Ovary (tissue), 7 donors: ENCODE measurements at regions not wholly inside any gene's neighbourhood (a gene's known extent, or its start where the extent isn't known, plus 50 kb on each side); places are given as distances from the start of the nearest gene placed in this dataset.

ENCODE experiments used
- DNase-seq, 5 donors: peaks; one replicate each; pipeline ENCODE4 v3.0.0-alpha.2; 2019 to 2020
- H3K27ac ChIP-seq, 2 donors: fragments of 200-600 bp; one replicate each; pipeline versions ENCODE4 v1.5.1 to v1.8.0; 2019 to 2022
- H3K27me3 ChIP-seq: fragments of 200-600 bp; one replicate; pipeline ENCODE4 v1.8.0; 2022
- H3K36me3 ChIP-seq: fragments of 200-600 bp; sonication (generic); one replicate; pipeline ENCODE4 v1.5.1; 2019
- H3K4me1 ChIP-seq: one replicate; pipeline ENCODE4 v1.8.1; 2013; ENCODE audit warnings: mild to moderate bottlenecking, moderate library complexity; ENCODE audit not compliant: insufficient read depth
- H3K4me3 ChIP-seq: fragments of 200-600 bp; sonication (generic); one replicate; pipeline ENCODE4 v1.5.1; 2017
- H3K9me3 ChIP-seq, 2 donors: fragments of 200-600 bp in 1 of 2; sonication (generic) in 1 of 2; one replicate each; pipeline versions ENCODE4 v1.5.1 to v1.8.1; 2013 to 2019; ENCODE audit warnings: mild to moderate bottlenecking in 1 of 2, moderate library complexity in 1 of 2
- EP300 ChIP-seq: sonication (generic); formaldehyde crosslinking; IDR thresholded peaks from one replicate; pipeline ENCODE4 v1.6.1; 2017; ENCODE audit warnings: antibody characterized with exemption
- POLR2A ChIP-seq: fragments of 450-650 bp; IDR thresholded peaks from one replicate; pipeline ENCODE4 v1.6.1; 2017; ENCODE audit warnings: antibody characterized with exemption, mild to moderate bottlenecking, moderate library complexity
- WGBS, 3 donors: extraction: QIAGEN DNeasy Blood & Tissue Kit in 1 of 3; methylation state at CpG; one replicate each; pipeline versions ENCODE4 v1.1.5 to v1.1.7; 2013 to 2017; 5-methylcytosine and 5-hydroxymethylcytosine counted together
- intact Hi-C, 4 donors: fragments of 100-400 bp; cut with DNase I; formaldehyde crosslinking; loops; one replicate each; pipeline versions ENCODE4 v1.11.0 to v1.15.1; 2022 to 2023
- TF ChIP-seq, protein P1 (sequence below), 3 donors: fragments of 450-650 bp in 2 of 3; fragments of 200-600 bp in 1 of 3; IDR thresholded peaks; one replicate each; pipeline versions ENCODE4 v1.5.1 to v1.8.0; 2016 to 2022; ENCODE audit warnings: antibody characterized with exemption in 3 of 3, mild to moderate bottlenecking in 1 of 3
- donor health status: DM: no; HTN: no; CAD: no; lungs with moderate emphysema.
- donor health status: DM: no; HTN: no; CAD: no.
- donor health status: Bipolar disorder and iron deficiency.
- donor health status: DM: no; HTN: no; CAD: no.
- donor health status: DM: yes; HTN: yes; CAD: no.

GRCh38 chr4:13872955-13873354 lies 245.4 kb upstream of the BOD1L1 start:
- no peaks in the 10 kb centered on the region for H3K4me1 ChIP-seq
- H3K36me3 ChIP-seq, result no peaks in the 10 kb centered on the region
- no peak overlapping the region for H3K4me3 ChIP-seq
- no peak overlapping the region for H3K27ac ChIP-seq
- no peaks in the 10 kb centered on the region for H3K27me3 ChIP-seq
- TF ChIP-seq POLR2A (no peak), EP300 (no peak)
- TF ChIP-seq, protein P1, sequence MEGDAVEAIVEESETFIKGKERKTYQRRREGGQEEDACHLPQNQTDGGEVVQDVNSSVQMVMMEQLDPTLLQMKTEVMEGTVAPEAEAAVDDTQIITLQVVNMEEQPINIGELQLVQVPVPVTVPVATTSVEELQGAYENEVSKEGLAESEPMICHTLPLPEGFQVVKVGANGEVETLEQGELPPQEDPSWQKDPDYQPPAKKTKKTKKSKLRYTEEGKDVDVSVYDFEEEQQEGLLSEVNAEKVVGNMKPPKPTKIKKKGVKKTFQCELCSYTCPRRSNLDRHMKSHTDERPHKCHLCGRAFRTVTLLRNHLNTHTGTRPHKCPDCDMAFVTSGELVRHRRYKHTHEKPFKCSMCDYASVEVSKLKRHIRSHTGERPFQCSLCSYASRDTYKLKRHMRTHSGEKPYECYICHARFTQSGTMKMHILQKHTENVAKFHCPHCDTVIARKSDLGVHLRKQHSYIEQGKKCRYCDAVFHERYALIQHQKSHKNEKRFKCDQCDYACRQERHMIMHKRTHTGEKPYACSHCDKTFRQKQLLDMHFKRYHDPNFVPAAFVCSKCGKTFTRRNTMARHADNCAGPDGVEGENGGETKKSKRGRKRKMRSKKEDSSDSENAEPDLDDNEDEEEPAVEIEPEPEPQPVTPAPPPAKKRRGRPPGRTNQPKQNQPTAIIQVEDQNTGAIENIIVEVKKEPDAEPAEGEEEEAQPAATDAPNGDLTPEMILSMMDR (IDR thresholded peaks at IDR 0.05), result no peak
- H3K9me3 ChIP-seq, result no peaks in the 10 kb centered on the region
- 39 to 59% (median 42%) methylated on average over 3 of the region's 3 CpGs for WGBS, 3 donors
- no peak for DNase-seq
- intact Hi-C loops, result no loop called here

DNA sequence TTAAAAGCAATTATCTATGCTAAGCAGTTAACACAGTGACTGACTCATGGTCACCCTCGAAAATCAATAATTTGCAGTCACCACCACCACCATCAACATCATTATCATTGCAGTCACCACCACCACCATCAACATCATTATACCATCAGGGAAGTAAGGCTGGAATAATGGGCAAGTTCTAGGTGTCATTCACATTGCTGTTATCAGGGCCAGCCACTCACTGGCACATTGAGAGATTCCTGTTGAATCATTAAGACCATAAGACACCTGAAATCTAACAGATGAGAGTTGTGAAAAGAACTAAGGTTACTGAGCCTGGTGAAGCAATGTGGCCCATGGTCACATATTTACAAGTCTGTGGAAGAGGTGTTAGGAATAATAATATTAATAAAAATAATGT lies 247.7 kb upstream of the BOD1L1 start:
- no peak overlapping the region for H3K4me3 ChIP-seq
- H3K27me3 ChIP-seq, result no peaks in the 10 kb centered on the region
- H3K4me1 ChIP-seq, result no peaks in the 10 kb centered on the region
- DNase-seq, result no peak
- no peaks in the 10 kb centered on the region for H3K36me3 ChIP-seq
- no peaks in the 10 kb centered on the region for H3K9me3 ChIP-seq
- H3K27ac ChIP-seq, result no peak overlapping the region
- intact Hi-C loops, result loop anchor here in 1 of 4 donors (1.0 kb wide), 1 partner anchor 17 kb away; no protein-coding TSS in a partner anchor
- TF ChIP-seq, protein P1 (IDR thresholded peaks at IDR 0.05), result no peak
- TF ChIP-seq EP300 (no peak), POLR2A (no peak)
- 73 to 88% (median 84%) methylated on average over 1 of the region's 1 CpG for whole genome bisulfite sequencing, 3 donors

GRCh38 chr4:13876131-13876530 lies 248.6 kb upstream of the BOD1L1 start:
- TF ChIP-seq POLR2A, result no peak
- TF ChIP-seq, protein P1 (IDR thresholded peaks at IDR 0.05), result no peak
- TF ChIP-seq EP300, result no peak
- intact Hi-C loops, result no loop called here
- H3K27me3 ChIP-seq, result no peaks in the 10 kb centered on the region
- no peak overlapping the region for H3K27ac ChIP-seq
- no peaks in the 10 kb centered on the region for H3K36me3 ChIP-seq
- H3K4me1 ChIP-seq, result no peaks in the 10 kb centered on the region
- no peaks in the 10 kb centered on the region for H3K9me3 ChIP-seq
- DNase-seq, result no peak
- no peak overlapping the region for H3K4me3 ChIP-seq
- 70 to 82% (median 82%) methylated on average over 3 of the region's 3 CpGs for WGBS, 3 donors

GRCh38 chr4:13876940-13877339 lies 249.4 kb upstream of the BOD1L1 start:
- 58 to 69% (median 61%) methylated on average over 7 of the region's 7 CpGs for WGBS, 3 donors

More at GRCh38 chr4:13876940-13877339, 249.4 kb upstream of the BOD1L1 start:
- no peaks in the 10 kb centered on the region for H3K9me3 ChIP-seq
- H3K4me1 ChIP-seq, result no peaks in the 10 kb centered on the region
- H3K27me3 ChIP-seq, result no peaks in the 10 kb centered on the region
- no peak for TF ChIP-seq EP300
- TF ChIP-seq, protein P1 (IDR thresholded peaks at IDR 0.05), result no peak
- no peak for TF ChIP-seq POLR2A
- intact Hi-C loops, result no loop called here
- DNase-seq, result no peak
- no peak overlapping the region for H3K4me3 ChIP-seq
- no peak overlapping the region for H3K27ac ChIP-seq
- H3K36me3 ChIP-seq, result no peaks in the 10 kb centered on the region
